GM18858 (cell line): ENCODE measurements at regions not wholly inside any gene's neighbourhood (a gene's known extent, or its start where the extent isn't known, plus 50 kb on each side); places are given as distances from the start of the nearest gene placed in this dataset.

Experiments used
- ATAC-seq: cut with Tn5 transposase; IDR thresholded peaks from one replicate; pipeline ENCODE4 v1.9.1; 2021; ENCODE audit not compliant: unreplicated experiment

- ATAC-seq: no peak
Measured at GRCh38 chr15:85306946-85307686, 73.3 kb upstream of the AKAP13 start.

- no peak for ATAC-seq
Measured at GRCh38 chr15:85307687-85308045, 72.7 kb upstream of the AKAP13 start.

GRCh38 chr15:85311647-85312046 lies 68.8 kb upstream of the AKAP13 start:
- no peak for ATAC-seq

GRCh38 chr15:85312486-85312885 lies 67.9 kb upstream of the AKAP13 start:
- peak; percentile 96 for ATAC-seq

GRCh38 chr15:85312929-85313331 lies 67.5 kb upstream of the AKAP13 start:
- no peak for ATAC-seq

GRCh38 chr15:85313339-85313738 lies 67.1 kb upstream of the AKAP13 start:
- no peak for ATAC-seq

- no peak for ATAC-seq
Measured at GRCh38 chr15:85314146-85314545, 66.3 kb upstream of the AKAP13 start.

GRCh38 chr15:85314633-85315032 lies 65.8 kb upstream of the AKAP13 start:
- no peak for ATAC-seq

GRCh38 chr15:85316244-85316934 lies 64.0 kb upstream of the AKAP13 start:
- ATAC-seq: no peak

GRCh38 chr15:85318048-85318731 lies 62.2 kb upstream of the AKAP13 start:
- peak; percentile 85 for ATAC-seq

GRCh38 chr15:85318732-85319076 lies 61.7 kb upstream of the AKAP13 start:
- ATAC-seq: peak; percentile 22

GRCh38 chr15:85324202-85324601 lies 56.2 kb upstream of the AKAP13 start:
- no peak for ATAC-seq

- no peak for ATAC-seq
Measured at GRCh38 chr15:85325834-85326233, 54.6 kb upstream of the AKAP13 start.

GRCh38 chr15:85326291-85326690 lies 54.1 kb upstream of the AKAP13 start:
- no peak for ATAC-seq

GRCh38 chr15:85327820-85328219 lies 52.6 kb upstream of the AKAP13 start:
- no peak for ATAC-seq

GRCh38 chr15:85329561-85330422 lies 50.6 kb upstream of the AKAP13 start:
- peak; percentile 47 for ATAC-seq
